ENCODE measurements at regions not wholly inside any gene's neighbourhood (a gene's known extent, or its start where the extent isn't known, plus 50 kb on each side); places are given as distances from the start of the nearest gene placed in this dataset.

DNA sequence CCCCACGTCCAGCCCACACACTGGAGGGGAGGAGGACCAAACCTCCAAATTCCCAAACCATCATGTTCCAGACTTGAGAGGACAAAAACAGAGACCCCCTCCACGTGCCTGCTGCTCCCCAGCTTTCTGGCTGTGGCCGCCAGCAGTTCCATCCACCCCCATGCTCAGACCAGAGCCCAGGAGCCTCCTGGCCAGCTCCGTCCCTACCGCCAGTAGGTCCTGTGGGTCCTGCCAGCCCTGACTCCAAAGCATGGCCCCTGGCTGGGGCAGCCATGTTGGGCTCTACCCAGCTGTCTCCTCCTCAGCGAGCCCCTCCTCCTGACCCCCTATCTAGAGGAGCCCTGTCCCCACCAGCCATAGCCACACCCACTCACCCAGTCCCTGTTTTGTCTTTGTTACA lies 227.3 kb upstream of the RTL1 start:
- TF ChIP-seq, protein P1, sequence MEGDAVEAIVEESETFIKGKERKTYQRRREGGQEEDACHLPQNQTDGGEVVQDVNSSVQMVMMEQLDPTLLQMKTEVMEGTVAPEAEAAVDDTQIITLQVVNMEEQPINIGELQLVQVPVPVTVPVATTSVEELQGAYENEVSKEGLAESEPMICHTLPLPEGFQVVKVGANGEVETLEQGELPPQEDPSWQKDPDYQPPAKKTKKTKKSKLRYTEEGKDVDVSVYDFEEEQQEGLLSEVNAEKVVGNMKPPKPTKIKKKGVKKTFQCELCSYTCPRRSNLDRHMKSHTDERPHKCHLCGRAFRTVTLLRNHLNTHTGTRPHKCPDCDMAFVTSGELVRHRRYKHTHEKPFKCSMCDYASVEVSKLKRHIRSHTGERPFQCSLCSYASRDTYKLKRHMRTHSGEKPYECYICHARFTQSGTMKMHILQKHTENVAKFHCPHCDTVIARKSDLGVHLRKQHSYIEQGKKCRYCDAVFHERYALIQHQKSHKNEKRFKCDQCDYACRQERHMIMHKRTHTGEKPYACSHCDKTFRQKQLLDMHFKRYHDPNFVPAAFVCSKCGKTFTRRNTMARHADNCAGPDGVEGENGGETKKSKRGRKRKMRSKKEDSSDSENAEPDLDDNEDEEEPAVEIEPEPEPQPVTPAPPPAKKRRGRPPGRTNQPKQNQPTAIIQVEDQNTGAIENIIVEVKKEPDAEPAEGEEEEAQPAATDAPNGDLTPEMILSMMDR (IDR thresholded peaks at IDR 0.05): no peak
- no peak for TF ChIP-seq ZFX (IDR thresholded peaks at IDR 0.05; ENCODE audit: borderline replicate concordance)

Measured in 22Rv1 (cell line).